ENCODE measurements at regions not wholly inside any gene's neighbourhood (a gene's known extent, or its start where the extent isn't known, plus 50 kb on each side); places are given as distances from the start of the nearest gene placed in this dataset.

DNA sequence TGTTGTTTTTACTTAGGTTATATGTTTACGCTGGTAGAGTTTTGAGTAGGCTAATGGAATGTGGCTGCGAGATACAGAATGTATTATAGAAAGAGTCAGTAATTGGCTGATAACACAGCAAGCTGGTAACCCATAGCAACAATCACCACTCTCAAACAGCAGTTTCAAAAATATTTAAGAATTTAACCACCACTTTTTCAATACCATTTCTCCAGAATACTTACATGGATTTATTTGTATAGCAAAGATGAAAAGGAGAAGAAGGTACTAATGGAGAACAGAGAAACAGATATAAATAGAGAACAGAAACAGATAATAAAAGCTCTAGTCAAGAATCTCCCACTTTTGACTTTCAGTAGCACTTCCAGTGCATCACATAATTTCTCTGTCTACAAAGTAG, 188.3 kb upstream of the SLC39A10 start:
- TF ChIP-seq, protein P1, sequence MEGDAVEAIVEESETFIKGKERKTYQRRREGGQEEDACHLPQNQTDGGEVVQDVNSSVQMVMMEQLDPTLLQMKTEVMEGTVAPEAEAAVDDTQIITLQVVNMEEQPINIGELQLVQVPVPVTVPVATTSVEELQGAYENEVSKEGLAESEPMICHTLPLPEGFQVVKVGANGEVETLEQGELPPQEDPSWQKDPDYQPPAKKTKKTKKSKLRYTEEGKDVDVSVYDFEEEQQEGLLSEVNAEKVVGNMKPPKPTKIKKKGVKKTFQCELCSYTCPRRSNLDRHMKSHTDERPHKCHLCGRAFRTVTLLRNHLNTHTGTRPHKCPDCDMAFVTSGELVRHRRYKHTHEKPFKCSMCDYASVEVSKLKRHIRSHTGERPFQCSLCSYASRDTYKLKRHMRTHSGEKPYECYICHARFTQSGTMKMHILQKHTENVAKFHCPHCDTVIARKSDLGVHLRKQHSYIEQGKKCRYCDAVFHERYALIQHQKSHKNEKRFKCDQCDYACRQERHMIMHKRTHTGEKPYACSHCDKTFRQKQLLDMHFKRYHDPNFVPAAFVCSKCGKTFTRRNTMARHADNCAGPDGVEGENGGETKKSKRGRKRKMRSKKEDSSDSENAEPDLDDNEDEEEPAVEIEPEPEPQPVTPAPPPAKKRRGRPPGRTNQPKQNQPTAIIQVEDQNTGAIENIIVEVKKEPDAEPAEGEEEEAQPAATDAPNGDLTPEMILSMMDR (IDR thresholded peaks at IDR 0.05) = no peak
- TF ChIP-seq POLR2A (IDR thresholded peaks at IDR 0.05) (no peak), POLR2AphosphoS5 (IDR thresholded peaks at IDR 0.05) (no peak), EP300 (IDR thresholded peaks at IDR 0.05) (no peak)

Data from suprapubic skin (tissue), 4 donors.